Jurkat, Clone E6-1 (cell line): ENCODE measurements at regions not wholly inside any gene's neighbourhood (a gene's known extent, or its start where the extent isn't known, plus 50 kb on each side); places are given as distances from the start of the nearest gene placed in this dataset.
"Not testable (repeated sequence)": the region's sequence is repeated elsewhere in the genome, so short reads cannot be mapped to it uniquely, and the experiment has no call there.

Experiments
- DNase-seq: peaks from one replicate; pipeline ENCODE4 v3.0.0-alpha.2; 2011; ENCODE audit warnings: low read depth, low spot score
- H3K4me3 ChIP-seq: 2 replicates; pipeline ENCODE4 v1.5.1; 2011; ENCODE audit warnings: mild to moderate bottlenecking, low read length, control low read depth, moderate library complexity

DNA sequence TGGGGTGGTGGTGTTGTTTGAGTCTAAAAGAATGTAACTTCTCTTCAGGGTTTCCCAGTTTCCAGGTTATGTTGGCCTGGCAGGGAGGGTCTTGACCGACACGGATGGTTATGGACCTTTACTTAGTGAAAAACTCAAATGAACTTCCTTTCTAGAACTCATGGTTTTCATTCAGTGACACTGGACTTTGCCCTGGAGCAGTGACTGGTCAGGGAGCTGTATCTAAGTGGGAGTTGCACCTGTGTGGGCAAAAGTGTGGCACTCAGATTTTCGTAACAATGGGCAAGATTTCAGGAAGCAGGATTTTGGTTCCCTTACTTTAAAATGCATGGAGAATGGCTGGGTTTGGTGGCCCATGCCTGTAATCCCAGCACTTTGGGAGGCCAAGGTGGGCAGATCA is 68.5 kb upstream of the FAM72C start:
- not testable (repeated sequence) for DNase-seq, H3K4me3 ChIP-seq

DNA sequence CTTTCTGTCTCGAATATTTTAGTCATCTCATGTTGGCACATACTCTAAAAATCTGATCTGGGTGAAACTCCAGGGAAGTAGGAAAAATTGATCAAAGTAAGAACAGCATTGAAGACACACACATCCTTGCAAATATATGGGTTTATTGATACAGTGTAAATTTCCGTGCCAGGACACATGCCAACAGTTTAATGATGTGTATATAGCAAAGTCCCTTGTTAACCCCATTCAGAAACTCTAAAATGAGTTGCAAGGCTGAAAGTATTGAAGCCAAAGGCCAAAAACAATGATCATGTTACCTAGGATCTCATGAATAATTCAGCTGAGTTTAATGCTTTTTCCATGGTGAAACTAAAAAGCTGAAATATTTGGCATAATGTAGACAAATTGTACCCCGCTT is 62.3 kb upstream of the FAM72C start:
- not testable (repeated sequence) for H3K4me3 ChIP-seq, DNase-seq

DNA sequence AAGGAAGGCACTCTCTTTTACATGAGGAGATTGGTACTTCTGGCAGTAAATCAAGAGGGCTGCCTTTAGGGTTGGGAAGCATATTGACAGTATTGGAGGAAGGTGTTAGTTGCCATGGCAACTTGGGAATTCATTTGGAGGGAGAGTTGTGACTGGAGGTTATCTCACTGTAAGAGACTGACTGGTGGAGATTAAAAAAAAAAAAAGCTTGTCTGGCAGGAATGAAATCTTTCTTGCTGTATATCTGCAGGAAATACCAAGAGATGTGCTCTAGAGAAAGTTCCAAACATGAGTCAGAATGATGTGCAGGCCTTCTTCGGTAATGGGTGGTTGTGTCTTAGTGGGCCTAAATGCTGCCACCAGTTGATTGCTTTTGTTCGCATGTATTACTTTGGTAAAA is 59.8 kb upstream of the FAM72C start:
- not testable (repeated sequence) for DNase-seq, H3K4me3 ChIP-seq

DNA sequence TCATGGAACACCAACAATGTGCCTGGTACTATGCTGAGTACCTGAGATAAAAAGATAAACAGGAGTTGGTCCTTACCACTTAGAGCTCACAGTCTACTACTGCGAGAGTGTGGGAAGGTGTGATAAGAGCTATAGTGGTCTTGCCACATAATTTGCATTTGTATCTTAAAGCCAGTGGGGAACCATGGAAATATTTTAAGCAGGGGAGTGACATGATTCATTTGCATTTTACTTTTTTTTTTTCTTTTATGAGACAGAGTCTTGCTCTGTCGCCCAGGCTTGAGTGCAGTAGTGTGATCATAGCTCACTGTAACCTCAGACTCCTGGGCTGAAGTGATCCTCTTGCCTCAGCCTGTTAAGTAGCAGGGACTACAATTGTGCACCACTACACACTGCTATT is 54.2 kb upstream of the FAM72C start:
- not testable (repeated sequence) for DNase-seq, H3K4me3 ChIP-seq

DNA sequence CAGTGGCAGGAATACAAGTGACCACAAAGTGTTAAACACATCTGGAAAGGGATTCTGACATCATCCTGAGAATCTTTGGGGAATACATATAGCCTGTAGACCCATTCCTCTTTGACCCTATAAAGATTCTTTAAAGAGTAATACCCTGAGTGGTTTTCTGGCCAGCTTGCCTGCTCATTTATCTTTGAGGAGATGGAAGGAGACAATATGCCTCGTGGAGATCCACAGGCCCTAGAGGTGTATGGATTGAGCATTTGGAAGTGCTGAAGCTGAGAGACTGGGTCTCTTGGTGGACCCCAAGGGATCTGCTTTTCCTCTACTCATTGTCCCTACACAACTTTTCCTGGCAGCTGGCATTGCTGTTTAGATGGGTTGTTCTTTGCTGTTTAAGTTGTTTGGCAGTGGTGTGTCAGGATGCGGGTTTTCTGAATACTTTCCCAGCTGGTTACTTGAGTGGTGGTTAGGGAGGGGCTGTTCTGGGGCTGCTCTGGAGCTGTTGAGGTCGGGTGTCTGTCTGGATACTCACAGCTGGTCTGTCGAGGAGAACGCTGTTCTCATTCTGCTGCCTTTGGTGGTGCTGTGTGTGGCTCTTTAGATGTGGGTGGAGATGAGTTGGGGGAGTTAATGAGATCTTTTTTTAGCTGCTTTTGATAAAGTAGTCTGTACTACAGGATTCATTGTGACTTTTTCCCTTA is 50.1 kb upstream of the FAM72C start:
- not testable (repeated sequence) for H3K4me3 ChIP-seq, DNase-seq
